ENCODE measurements at regions not wholly inside any gene's neighbourhood (a gene's known extent, or its start where the extent isn't known, plus 50 kb on each side); places are given as distances from the start of the nearest gene placed in this dataset.

DNA sequence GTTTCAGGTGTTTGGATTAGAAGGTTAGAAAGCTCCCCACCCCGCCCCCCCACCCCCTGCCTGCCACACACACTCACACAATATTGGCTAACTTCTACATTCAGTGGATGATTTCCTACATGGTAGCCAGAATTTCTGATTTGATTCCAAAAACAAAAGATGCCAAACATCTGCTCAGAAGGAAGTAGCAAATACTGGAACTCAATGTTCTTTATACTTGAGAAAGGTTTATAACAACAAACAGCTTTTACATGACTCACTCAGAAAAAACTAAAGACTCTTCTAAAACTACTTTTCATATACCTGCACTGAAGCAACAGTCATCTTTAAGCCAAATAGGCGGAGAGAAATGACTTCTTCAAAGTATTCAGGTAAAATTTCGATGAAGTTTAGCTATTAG, 750.5 kb upstream of the POU3F4 start:
- POLR2A ChIA-PET: no interaction called here
- in situ Hi-C loops (cut with MboI): no loop called here
- no peak overlapping the region for H3K4me3 ChIP-seq
- no peak overlapping the region for H3K4me2 ChIP-seq (ENCODE audit: insufficient read depth, low read length)
- no peak overlapping the region for H2AFZ ChIP-seq (ENCODE audit: low read depth, low read length)
- H3K9me1 ChIP-seq (ENCODE audit: control insufficient read depth, insufficient read depth, low read length): no peaks in the 10 kb centered on the region
- 0% methylated on average over 2 of the region's 3 CpGs for WGBS (ENCODE audit: insufficient coverage, low coverage, missing lambda C conversion rate)
- CTCF ChIA-PET (ENCODE audit: low intra/inter-chr PET ratio): no interaction called here
- no peaks in the 10 kb centered on the region for H3K27me3 ChIP-seq (ENCODE audit: control insufficient read depth in 2 of 2, insufficient read depth in 2 of 2, low read length in 2 of 2)
- H3K4me1 ChIP-seq (replicated peaks in 1 of 2; ENCODE audit: control insufficient read depth in 2 of 2, insufficient read depth in 2 of 2, low read length in 2 of 2): no peaks in the 10 kb centered on the region
- FAIRE-seq (no peak), ATAC-seq (no peak), DNase-seq (ENCODE audit: extremely low read depth in 1 of 4, low spot score in 3 of 4) (no peak)
- H3K9me3 ChIP-seq (replicated peaks; ENCODE audit: control insufficient read depth, insufficient read depth, low read depth, low read length): no peaks in the 10 kb centered on the region
- intact Hi-C loops (cut with micrococcal nuclease): no loop called here
- H3K36me3 ChIP-seq (ENCODE audit: control insufficient read depth, insufficient read depth, low read length): no peaks in the 10 kb centered on the region
- H3K9ac ChIP-seq (ENCODE audit: insufficient read depth in 1 of 2, low read depth in 2 of 2, low read length in 2 of 2): no peak overlapping the region
- H3K27ac ChIP-seq (ENCODE audit: extremely low read depth, low read depth, low read length): no peak overlapping the region
- TF ChIP-seq PRPF4 (IDR thresholded peaks at IDR 0.05; ENCODE audit: insufficient read depth, low read depth, low read length, poor library complexity, severe bottlenecking) (no peak), MAZ (CRISPR knock-in tag; conservative IDR thresholded peaks at IDR 0.05 in 1 of 2, IDR thresholded peaks at IDR 0.05 in 1 of 2) (no peak), ZNF311 (CRISPR knock-in tag; IDR thresholded peaks at IDR 0.05) (no peak)
- H3K79me2 ChIP-seq (ENCODE audit: control insufficient read depth, insufficient read depth, low read length): no peaks in the 10 kb centered on the region
- H4K20me1 ChIP-seq (replicated peaks; ENCODE audit: control insufficient read depth, insufficient read depth, low read length): no peaks in the 10 kb centered on the region
- BruUV-seq (replicated peaks): no TSS peak

- Histone ChIP-seq H4K20me1 (replicated peaks; ENCODE audit: control insufficient read depth, insufficient read depth, low read length) (no peaks in the 10 kb centered on the region), H3K79me2 (ENCODE audit: control insufficient read depth, insufficient read depth, low read length) (no peaks in the 10 kb centered on the region), H3K27me3 (ENCODE audit: control insufficient read depth in 2 of 2, insufficient read depth in 2 of 2, low read length in 2 of 2) (no peaks in the 10 kb centered on the region), H3K9me1 (ENCODE audit: control insufficient read depth, insufficient read depth, low read length) (no peaks in the 10 kb centered on the region), H3K9me3 (replicated peaks; ENCODE audit: control insufficient read depth, insufficient read depth, low read depth, low read length) (no peaks in the 10 kb centered on the region), H3K27ac (ENCODE audit: extremely low read depth, low read depth, low read length) (no peak overlapping the region), H3K4me1 (replicated peaks in 1 of 2; ENCODE audit: control insufficient read depth in 2 of 2, insufficient read depth in 2 of 2, low read length in 2 of 2) (no peaks in the 10 kb centered on the region), H3K4me3 (no peak overlapping the region), H2AFZ (ENCODE audit: low read depth, low read length) (no peak overlapping the region), H3K9ac (ENCODE audit: insufficient read depth in 1 of 2, low read depth in 2 of 2, low read length in 2 of 2) (no peak overlapping the region), H3K4me2 (ENCODE audit: insufficient read depth, low read length) (no peak overlapping the region), H3K36me3 (ENCODE audit: control insufficient read depth, insufficient read depth, low read length) (no peaks in the 10 kb centered on the region)
- in situ Hi-C loops (cut with MboI): loop anchor here (10.0 kb wide), 1 partner anchor 280 kb away; no protein-coding TSS in a partner anchor
- DNase-seq (ENCODE audit: extremely low read depth in 1 of 4, low spot score in 3 of 4): no peak
- CTCF ChIA-PET (ENCODE audit: low intra/inter-chr PET ratio): no interaction called here
- POLR2A ChIA-PET: no interaction called here
- BruUV-seq (replicated peaks): no TSS peak
- no peak for ATAC-seq
- intact Hi-C loops (cut with micrococcal nuclease): no loop called here
- TF ChIP-seq SAP30 (IDR thresholded peaks at IDR 0.05; ENCODE audit: borderline replicate concordance, insufficient read depth, low read depth, low read length, poor library complexity, severe bottlenecking) (no peak), ZNF766 (CRISPR knock-in tag; conservative IDR thresholded peaks at IDR 0.05) (no peak), XRCC5 (IDR thresholded peaks at IDR 0.05; ENCODE audit: low read depth, low read length) (no peak), MED1 (CRISPR knock-in tag; IDR thresholded peaks at IDR 0.05; ENCODE audit: borderline replicate concordance) (no peak), SNRNP70 (optimal IDR thresholded peaks at IDR 0.05; ENCODE audit: low read depth, low read length) (no peak), ZNF311 (CRISPR knock-in tag; IDR thresholded peaks at IDR 0.05) (no peak)
- TF ChIP-seq, protein P1, sequence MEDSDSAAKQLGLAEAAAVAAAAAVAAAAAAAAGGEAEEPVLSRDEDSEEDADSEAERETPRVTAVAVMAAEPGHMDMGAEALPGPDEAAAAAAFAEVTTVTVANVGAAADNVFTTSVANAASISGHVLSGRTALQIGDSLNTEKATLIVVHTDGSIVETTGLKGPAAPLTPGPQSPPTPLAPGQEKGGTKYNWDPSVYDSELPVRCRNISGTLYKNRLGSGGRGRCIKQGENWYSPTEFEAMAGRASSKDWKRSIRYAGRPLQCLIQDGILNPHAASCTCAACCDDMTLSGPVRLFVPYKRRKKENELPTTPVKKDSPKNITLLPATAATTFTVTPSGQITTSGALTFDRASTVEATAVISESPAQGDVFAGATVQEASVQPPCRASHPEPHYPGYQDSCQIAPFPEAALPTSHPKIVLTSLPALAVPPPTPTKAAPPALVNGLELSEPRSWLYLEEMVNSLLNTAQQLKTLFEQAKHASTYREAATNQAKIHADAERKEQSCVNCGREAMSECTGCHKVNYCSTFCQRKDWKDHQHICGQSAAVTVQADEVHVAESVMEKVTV (CRISPR knock-in tag; IDR thresholded peaks at IDR 0.05): no peak
- WGBS (ENCODE audit: insufficient coverage, low coverage, missing lambda C conversion rate): 0% methylated on average over 2 of the region's 2 CpGs
- FAIRE-seq: no peak
These were observed 743.6 kb upstream of the POU3F4 start for GRCh38 chrX:82764521-82764920.

All from K562 (cell line).